Ishikawa (cell line): ENCODE measurements at regions not wholly inside any gene's neighbourhood (a gene's known extent, or its start where the extent isn't known, plus 50 kb on each side); places are given as distances from the start of the nearest gene placed in this dataset.

ENCODE experiments used
- CEBPB ChIP-seq: IDR thresholded peaks from 2 replicates; pipeline ENCODE4 v1.6.1; 2012
- CREB1 ChIP-seq: IDR thresholded peaks from 2 replicates; pipeline ENCODE4 v1.6.1; 2012; ENCODE audit warnings: low read depth
- EGR1 ChIP-seq: IDR thresholded peaks from 2 replicates; pipeline ENCODE4 v1.6.1; 2012
- EP300 ChIP-seq: IDR thresholded peaks from 2 replicates; pipeline ENCODE4 v1.6.1; 2012; ENCODE audit warnings: borderline replicate concordance
- FOXM1 ChIP-seq: IDR thresholded peaks from 2 replicates; pipeline ENCODE4 v1.6.1; 2012; ENCODE audit warnings: low read depth, borderline replicate concordance
- NFIC ChIP-seq: IDR thresholded peaks from 2 replicates; pipeline ENCODE4 v1.6.1; 2012
- TAF1 ChIP-seq: IDR thresholded peaks from 2 replicates; pipeline ENCODE4 v1.6.1; 2012; ENCODE audit warnings: low read depth, mild to moderate bottlenecking
- TCF12 ChIP-seq: IDR thresholded peaks from 2 replicates; pipeline ENCODE4 v1.6.1; 2012; ENCODE audit warnings: low read depth
- TEAD4 ChIP-seq: IDR thresholded peaks from 2 replicates; pipeline ENCODE4 v1.6.1; 2012
- YY1 ChIP-seq: IDR thresholded peaks from 2 replicates; pipeline ENCODE4 v1.6.1; 2012; ENCODE audit warnings: low read depth
- ZBTB7A ChIP-seq: IDR thresholded peaks from 2 replicates; pipeline ENCODE4 v1.6.1; 2012; ENCODE audit warnings: low read depth
- TF ChIP-seq, protein P1 (sequence below): IDR thresholded peaks from 2 replicates; pipeline ENCODE4 v1.6.1; 2012
- TF ChIP-seq, protein P2 (sequence below): IDR thresholded peaks from 2 replicates; pipeline ENCODE4 v1.6.1; 2012; ENCODE audit warnings: low read depth, mild to moderate bottlenecking
- TF ChIP-seq, protein P3 (sequence below): IDR thresholded peaks from 2 replicates; pipeline ENCODE4 v1.6.1; 2012

DNA sequence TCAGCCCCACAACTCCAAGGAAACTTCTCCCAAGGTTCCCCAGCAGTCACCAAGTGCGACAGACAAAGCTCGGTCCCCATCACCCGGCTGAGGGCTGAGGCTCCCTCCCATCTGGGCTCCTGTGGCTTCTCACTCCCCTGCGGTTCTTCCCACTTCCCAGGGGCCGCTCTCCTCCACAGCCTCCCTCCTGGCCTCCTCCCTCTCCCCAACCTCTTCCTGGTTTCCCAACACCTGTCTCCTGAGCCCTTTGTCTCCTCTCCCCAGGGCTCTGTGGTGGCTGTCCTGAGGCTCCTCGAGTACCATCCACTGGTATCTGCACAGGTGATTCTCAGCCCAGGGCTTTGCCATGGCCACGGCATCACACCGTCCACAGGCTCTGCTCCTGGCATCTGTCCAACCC is 113.2 kb upstream of the NSMCE3 start:
- TF ChIP-seq TEAD4 (no peak), CREB1 (no peak), ZBTB7A (no peak), CEBPB (no peak), TAF1 (no peak), YY1 (no peak), NFIC (no peak), FOXM1 (no peak), EGR1 (no peak), EP300 (no peak)
- TF ChIP-seq, protein P1, sequence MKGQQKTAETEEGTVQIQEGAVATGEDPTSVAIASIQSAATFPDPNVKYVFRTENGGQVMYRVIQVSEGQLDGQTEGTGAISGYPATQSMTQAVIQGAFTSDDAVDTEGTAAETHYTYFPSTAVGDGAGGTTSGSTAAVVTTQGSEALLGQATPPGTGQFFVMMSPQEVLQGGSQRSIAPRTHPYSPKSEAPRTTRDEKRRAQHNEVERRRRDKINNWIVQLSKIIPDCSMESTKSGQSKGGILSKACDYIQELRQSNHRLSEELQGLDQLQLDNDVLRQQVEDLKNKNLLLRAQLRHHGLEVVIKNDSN, result no peak
- TF ChIP-seq, protein P2, sequence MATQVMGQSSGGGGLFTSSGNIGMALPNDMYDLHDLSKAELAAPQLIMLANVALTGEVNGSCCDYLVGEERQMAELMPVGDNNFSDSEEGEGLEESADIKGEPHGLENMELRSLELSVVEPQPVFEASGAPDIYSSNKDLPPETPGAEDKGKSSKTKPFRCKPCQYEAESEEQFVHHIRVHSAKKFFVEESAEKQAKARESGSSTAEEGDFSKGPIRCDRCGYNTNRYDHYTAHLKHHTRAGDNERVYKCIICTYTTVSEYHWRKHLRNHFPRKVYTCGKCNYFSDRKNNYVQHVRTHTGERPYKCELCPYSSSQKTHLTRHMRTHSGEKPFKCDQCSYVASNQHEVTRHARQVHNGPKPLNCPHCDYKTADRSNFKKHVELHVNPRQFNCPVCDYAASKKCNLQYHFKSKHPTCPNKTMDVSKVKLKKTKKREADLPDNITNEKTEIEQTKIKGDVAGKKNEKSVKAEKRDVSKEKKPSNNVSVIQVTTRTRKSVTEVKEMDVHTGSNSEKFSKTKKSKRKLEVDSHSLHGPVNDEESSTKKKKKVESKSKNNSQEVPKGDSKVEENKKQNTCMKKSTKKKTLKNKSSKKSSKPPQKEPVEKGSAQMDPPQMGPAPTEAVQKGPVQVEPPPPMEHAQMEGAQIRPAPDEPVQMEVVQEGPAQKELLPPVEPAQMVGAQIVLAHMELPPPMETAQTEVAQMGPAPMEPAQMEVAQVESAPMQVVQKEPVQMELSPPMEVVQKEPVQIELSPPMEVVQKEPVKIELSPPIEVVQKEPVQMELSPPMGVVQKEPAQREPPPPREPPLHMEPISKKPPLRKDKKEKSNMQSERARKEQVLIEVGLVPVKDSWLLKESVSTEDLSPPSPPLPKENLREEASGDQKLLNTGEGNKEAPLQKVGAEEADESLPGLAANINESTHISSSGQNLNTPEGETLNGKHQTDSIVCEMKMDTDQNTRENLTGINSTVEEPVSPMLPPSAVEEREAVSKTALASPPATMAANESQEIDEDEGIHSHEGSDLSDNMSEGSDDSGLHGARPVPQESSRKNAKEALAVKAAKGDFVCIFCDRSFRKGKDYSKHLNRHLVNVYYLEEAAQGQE, result no peak
- TF ChIP-seq, protein P3, sequence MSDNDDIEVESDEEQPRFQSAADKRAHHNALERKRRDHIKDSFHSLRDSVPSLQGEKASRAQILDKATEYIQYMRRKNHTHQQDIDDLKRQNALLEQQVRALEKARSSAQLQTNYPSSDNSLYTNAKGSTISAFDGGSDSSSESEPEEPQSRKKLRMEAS, result no peak

DNA sequence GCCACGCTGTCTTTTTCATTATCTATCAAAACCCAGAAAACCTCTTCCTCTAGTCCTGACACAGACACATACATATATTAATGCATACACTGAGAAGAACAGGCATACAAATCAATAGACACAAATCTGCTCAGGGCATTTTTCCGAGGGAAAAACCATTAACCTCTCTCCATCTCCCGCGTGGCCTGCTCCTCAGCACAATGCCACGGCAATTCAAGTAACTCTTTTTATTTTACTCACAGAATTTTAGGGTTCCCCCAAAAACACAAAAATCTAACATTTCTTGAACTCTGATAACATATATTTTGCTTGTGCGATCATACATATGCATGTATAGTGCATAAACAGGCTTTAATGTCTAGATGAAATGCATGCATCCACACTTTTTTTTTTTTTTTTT is 110.8 kb upstream of the NSMCE3 start:
- no peak for TF ChIP-seq TAF1
- no peak for TF ChIP-seq TCF12
- TF ChIP-seq CEBPB, result no peak
- TF ChIP-seq EGR1, result no peak
- TF ChIP-seq TEAD4, result no peak
- no peak for TF ChIP-seq YY1

DNA sequence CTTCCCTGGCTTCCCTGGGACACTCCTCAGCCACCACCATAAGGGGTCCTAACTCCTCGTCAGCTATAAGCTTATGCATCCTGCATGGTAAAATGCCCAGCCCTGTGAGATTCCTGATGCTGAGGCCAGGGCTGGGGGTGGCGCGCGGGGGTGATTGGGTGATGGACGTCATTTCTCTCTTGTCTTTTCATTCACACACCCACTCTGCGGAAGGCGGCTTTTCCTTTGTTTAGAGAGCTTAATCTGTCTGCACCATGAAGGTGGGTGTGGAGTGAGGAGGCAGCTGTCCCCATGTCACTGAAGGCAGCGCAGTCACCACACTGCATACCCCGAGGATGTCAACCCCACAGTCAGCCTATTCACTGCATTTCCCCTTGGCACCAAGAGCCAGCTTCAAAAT is 110.0 kb upstream of the NSMCE3 start:
- TF ChIP-seq EGR1 (no peak), CEBPB (no peak), FOXM1 (no peak), TCF12 (no peak), TEAD4 (no peak), ZBTB7A (no peak), CREB1 (no peak), TAF1 (no peak), YY1 (no peak)
- TF ChIP-seq, protein P3, result no peak
- TF ChIP-seq, protein P2, result no peak
- TF ChIP-seq, protein P1, result no peak

DNA sequence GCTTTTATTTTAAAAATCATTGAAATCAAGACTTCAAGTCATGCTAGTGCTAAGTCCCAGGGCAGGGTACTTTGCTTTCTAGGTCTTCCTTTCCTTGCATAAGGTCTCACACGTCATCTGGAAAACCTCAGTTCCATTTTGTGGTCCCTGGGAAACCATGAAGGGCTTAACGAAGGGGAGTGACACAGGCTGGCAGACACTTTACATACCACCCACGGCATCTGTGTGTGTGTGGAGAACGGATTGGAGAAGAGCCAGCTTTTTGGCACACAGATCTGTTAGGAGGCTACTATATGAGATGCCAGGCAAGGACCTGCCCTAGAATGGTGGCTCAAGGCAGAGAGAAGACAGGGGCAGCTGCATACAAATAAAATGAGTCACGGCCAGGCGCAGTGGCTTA is 107.5 kb upstream of the NSMCE3 start:
- TF ChIP-seq, protein P2, result no peak
- TF ChIP-seq TCF12, result no peak
- no peak for TF ChIP-seq TAF1
- TF ChIP-seq FOXM1, result no peak
- no peak for TF ChIP-seq ZBTB7A
- TF ChIP-seq CEBPB, result no peak
- no peak for TF ChIP-seq TEAD4
- no peak for TF ChIP-seq CREB1
- TF ChIP-seq, protein P1, result no peak
- TF ChIP-seq EGR1, result no peak
- no peak for TF ChIP-seq YY1

DNA sequence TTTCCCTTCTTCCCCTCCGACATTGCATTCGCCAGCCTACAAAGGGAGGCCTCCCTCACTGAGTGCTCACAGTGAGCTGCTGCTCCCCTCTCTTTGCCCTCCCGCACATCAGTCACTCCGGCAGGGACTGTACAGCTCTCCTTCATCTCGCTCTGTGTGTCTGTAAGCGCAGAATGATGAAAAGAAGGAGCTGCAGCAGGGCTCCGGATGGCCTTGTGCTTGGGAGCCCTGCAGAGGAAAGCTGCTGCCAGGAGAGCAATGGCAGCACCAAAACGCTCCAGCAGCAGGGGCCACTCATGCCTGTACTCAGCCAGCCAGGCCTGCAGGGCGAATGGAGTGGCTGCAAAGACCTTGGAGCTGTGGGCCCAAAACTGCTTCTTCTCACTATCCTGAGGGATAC is 107.0 kb upstream of the NSMCE3 start:
- TF ChIP-seq, protein P3, result no peak
- TF ChIP-seq EGR1, result no peak
